DLD1 (cell line): ENCODE measurements at regions not wholly inside any gene's neighbourhood (a gene's known extent, or its start where the extent isn't known, plus 50 kb on each side); places are given as distances from the start of the nearest gene placed in this dataset.

Experiments
- in situ Hi-C: cut with HindIII; loops from 2 replicates; pipeline ENCODE4 v1.10.0; 2017; ENCODE audit warnings: low sequenced_read_pairs

DNA sequence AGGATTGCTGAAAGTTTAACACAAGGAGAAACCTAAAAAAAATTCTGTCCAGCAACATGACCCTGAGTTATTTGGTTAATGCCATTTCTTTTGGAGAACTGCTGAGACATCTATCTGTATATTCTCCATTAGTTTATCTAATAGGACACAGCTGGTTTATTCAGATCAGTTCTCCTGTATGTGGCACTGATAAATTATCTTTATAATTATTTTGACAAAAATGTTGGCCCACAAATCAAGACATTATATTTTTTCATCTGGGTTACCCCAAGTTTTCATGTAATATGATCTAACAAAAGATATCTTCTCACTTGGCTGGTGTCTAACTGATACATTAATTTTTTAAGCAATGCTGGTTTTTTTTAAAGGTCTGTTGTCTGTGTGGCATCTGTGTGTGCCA, 231.4 kb downstream of the KLF12 start:
- in situ Hi-C loops: no loop called here

DNA sequence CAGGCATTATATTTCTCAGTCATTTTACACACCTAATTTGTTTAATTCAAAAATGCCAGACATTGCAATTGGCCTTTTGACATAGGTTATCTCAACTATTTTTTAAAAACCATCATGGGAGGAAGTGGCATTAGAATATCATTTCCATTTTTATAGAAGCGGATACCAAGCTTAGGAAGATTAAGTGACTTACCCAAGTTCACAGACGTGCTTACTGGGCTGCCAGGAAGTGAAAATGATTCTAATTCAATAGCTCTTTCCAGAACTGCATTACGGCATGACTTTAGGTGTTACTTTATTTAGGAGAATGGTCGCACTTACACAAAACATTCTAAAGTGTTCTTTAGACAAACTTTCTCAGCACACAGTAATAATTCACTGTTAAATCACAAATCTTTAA, 231.9 kb downstream of the KLF12 start:
- in situ Hi-C loops: no loop called here

DNA sequence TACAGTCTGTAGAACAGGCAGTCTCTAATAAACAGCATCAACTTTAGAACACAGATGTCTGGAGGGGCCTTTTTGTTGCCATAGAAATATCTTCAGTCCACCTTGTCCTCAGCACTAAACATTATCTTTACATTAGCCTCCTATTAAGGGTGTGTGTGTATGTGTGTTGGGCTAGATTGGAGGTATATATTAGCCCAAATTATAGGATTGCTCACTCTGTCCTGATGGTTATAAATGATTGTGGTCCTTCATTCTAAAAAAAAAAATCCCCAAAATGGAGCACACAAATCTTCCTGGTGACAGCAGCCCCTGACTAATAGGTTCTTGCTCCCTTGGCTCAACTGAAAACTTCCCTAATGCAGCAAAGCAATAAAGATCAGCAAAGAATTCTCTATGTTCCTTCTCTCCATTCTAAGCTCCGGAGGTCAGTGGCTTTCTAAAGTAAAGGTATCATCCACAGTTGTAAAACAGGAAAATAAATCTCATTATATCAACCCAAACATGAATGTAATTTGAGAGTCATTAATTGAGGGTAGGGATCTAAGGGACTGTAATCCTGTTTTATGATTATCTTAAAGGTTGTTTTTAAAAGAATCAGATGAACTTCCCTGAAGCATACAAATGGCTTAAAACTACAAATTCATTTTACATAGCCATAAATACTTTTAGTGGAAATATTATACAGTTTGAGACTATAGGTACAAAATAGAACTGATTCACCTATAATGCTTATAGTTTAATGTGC, 232.7 kb downstream of the KLF12 start:
- in situ Hi-C loops: no loop called here

DNA sequence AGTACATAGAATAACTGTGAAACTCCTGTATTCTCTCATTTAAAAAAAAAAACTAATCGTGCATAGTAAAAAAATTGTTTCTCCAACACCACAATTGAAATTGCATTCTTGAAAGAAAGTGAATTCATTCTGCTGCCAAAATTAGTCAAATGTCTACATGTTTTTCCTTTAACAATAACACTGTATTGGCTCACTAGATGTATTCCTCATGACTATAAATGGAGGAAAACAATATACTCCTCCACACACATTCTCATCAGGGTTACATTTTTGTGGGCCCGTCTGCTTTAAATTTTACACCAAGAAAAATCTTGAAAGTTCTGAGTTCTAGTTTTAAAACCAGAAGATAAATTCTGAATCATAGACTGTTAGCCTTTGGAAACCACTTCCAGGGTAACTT, 233.6 kb downstream of the KLF12 start:
- in situ Hi-C loops: no loop called here

DNA sequence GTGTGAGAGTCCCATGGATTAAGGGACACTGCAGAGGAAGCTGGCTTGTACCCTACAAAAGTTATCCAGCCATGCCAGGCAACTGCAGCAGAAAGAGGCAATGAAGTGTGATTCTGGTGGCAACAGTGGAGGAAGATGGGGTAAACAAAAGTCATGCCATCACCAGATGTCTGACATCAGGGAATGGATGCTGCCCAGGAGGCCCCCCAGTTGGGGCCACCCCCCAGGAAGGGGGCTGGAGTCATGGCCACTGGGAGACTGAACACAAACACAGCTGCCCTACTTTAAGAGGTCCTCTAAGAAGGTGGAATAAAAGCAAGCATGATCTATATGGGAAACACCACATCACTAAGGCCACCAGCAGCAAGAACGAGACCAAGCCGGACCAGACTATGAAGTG, 235.3 kb downstream of the KLF12 start:
- in situ Hi-C loops: no loop called here

DNA sequence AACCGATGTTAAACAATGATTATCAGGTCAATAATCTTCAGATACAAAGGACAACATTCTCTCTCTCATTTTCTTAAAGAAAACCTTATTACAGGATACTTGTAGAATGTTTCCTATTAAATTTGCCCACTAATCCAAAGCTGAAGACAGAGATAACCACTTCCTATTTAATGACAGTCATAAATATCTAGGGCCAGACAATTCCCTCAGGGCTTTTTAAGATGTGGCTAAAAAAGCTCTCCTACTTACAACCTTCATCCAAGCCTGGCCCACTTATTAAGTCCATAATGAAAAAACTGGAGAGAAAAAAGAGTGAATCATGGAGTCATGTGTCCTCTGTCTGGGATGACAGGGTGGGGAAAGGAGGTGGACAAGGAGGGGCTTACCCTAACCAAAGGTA, 235.9 kb downstream of the KLF12 start:
- in situ Hi-C loops: no loop called here

DNA sequence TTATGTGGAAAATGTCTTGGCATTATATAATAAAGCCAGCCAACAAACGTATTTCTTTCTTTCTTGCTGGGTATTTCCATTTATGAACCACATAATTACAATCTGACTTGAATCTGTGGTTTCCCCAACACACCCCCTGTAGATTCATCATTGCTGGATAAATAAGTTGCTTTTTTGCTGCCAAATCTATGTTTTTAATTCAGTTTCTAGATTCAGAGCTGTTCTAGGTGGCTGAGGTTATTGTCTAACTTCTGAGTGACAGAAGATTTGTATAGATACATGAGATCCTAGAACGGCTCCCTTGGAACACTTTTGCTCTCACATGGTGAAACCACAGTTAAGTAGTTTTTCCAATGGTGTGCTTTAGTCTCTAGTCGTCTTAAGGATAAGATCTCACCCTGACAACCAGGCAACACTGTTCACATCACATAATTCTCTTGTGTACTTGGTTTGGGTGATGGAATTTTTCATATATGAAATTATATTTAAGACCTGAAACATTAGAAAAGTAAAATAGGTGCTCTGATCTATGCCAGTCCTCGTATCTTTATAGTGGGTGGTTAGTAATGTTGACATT, 239.1 kb downstream of the KLF12 start:
- in situ Hi-C loops: no loop called here

GRCh38 chr13:73893833-73894232, 240.4 kb downstream of the KLF12 start:
- in situ Hi-C loops: no loop called here

DNA sequence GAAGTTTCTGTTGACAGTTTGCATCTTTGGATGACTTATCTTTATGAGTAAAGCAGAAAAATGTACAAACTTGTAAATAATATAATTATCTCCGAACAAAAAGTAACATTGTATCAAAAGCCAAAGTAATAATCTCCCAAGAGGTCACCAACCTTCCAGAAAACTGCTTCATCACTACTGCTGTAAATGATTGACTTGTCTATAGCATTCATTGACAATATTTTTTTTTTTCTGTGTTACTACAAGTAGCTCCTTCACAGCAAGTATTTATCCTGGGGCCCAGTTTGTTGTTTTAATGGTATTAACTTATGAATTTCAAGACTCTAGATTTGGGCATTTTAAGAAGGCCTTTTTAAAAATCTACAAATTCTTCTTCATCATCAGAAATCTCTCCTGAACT, 242.4 kb downstream of the KLF12 start:
- in situ Hi-C loops: no loop called here

DNA sequence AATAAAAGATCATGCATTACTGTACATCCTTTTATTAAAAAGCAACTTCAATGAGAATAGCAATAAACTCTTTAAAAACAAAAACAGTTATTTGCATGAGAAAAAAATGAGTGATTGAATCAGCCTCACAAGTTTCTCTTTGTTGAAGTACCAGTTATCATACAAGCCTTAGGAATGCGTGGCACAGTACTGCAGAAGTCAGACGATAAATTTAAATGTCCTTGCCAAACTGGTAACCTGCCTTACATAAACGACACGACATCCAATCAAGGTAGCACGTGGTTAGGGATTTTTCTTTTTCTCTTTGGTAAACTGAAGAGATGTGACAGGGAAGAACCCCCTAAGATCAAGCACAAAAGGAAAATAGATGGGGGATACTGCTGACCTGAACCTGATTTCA, 251.0 kb downstream of the KLF12 start:
- in situ Hi-C loops: no loop called here

DNA sequence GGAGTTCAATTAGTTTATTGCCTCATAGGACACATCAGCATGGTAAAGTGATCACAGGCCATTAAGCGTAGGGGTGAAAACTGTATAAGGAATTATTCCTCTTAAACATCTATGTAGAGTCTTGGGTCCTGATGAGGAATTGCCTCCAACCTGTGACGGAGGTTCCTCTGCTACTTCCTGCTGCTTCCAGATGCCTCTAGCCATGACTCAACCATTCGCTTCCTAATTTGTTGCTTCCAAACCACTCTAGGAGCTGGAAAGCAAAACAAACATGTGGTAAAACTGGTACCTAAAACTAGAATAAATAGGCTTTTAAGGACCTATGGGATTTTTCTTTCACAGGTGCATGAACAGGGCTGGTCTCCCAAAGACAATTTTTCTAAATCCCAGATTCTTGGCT, 253.8 kb downstream of the KLF12 start:
- in situ Hi-C loops: no loop called here

DNA sequence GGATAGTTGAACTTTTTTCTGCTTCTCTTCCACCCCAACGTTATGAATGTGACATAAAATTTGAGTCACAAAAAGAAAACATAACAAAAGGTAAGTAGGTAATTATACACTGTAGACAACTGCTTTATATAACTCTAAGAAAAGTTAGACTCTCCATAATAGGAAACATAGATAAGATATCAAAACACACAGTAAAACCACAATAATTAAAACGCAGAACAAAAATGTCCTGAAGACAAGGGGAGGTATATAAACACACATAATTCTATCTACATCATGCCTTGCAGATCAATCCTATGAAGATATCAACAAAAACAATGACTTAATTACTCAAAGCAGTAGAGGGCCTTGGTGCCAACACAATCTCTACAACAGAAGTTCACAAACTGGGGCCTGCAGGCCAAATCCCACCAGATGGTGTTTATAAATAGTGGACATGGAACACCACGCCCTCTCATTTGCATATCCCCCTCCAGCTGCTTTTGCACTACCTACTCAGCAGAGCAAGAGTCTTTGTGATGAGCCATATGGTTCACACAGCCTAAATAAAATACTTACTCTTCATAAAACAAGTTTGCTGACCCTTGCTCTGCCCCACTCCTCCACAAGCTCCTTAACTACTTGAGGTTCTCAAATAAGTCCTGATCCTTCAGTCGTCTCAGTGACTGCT, 254.7 kb downstream of the KLF12 start:
- in situ Hi-C loops: no loop called here

DNA sequence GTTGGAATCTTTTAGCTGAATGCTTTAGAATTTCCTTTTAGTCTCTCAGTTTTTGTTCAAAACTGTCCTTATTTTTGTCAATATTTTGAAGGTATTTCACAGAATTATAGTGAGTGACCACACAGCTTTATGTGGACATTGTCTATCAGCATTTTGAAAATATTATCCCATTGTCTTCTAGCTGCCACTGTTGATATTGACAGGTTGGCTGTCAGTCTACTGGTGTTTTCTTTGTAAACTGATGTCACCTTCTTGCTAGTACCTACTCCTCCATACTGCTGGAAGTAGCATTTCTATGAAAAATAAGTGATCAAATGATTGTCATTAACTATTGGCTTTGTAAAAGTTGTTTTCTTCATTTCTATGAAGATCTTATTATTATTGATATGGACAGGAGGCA, 256.8 kb downstream of the KLF12 start:
- in situ Hi-C loops: no loop called here

GRCh38 chr13:73876323-73876722, 257.9 kb downstream of the KLF12 start:
- in situ Hi-C loops: no loop called here

GRCh38 chr13:73873940-73874830, 260.0 kb downstream of the KLF12 start:
- in situ Hi-C loops: no loop called here

DNA sequence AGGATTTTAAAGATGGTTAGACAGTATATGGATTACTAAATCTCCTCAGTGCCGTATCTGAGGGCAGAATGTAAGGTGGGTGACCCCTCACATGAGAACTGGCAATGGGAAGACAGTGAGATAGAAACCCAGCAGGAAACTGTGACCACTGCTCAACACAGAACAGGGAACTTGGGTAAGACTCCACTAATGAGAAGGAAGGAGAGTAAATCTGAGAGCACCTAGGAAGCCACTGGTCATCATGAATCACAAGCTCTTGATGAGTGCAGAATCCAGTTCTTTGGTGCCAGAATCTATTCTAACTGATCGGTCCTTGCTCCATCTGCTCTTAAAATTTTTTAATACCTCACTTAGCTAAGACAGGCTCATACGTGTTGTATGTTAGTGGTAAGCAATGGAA, 261.8 kb downstream of the KLF12 start:
- in situ Hi-C loops: no loop called here

GRCh38 chr13:73870970-73871935, 263.0 kb downstream of the KLF12 start:
- in situ Hi-C loops: no loop called here

DNA sequence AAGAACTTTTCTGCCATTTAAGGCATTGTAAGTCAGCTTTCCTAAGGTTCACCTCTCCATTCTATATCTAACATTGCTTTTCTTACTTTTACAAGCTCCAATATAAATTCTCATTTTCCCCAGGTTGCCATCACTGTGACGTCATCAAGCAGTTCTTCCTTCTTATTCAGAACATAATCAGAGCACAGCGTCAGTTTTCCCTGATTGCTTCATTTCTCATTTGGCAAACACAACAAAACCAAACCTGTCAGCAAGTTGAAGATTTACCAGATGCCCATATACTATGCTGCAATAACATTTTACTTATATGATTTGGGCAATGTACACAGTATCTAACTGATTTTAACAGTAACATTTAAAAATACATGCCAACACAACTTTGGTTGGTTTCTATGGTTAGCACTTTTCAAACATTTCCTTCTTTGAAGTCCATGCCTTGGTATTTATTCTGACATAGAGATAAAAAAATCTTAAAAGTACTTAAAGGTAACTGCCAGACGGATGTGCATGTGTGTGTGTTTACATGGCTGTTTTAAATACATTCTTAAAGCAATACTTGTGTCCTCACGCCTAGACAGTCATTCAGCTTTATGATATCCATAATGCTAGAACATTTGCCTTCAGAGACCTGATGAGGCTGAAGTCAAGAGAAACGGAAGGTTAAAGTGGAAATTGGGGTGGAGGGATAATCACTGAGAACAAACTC, 264.0 kb downstream of the KLF12 start:
- in situ Hi-C loops: no loop called here

GRCh38 chr13:73865027-73865426, 269.2 kb downstream of the KLF12 start:
- in situ Hi-C loops: no loop called here

- in situ Hi-C loops: no loop called here
Measured at GRCh38 chr13:73861136-73861535, 273.1 kb downstream of the KLF12 start.
